ENCODE measurements at regions not wholly inside any gene's neighbourhood (a gene's known extent, or its start where the extent isn't known, plus 50 kb on each side); places are given as distances from the start of the nearest gene placed in this dataset.

- DNase-seq = no peak
Measured at GRCh38 chr2:120854014-120854620, 118.4 kb downstream of the GLI2 start.

GRCh38 chr2:120854766-120855530 is 119.3 kb downstream of the GLI2 start:
- DNase-seq = no peak

GRCh38 chr2:120855855-120856405 is 120.3 kb downstream of the GLI2 start:
- no peak for DNase-seq

- no peak for DNase-seq
Measured at GRCh38 chr2:120856421-120856862, 120.8 kb downstream of the GLI2 start.

GRCh38 chr2:120857422-120857821 is 121.8 kb downstream of the GLI2 start:
- no peak for DNase-seq

- DNase-seq = no peak
Measured at GRCh38 chr2:120857931-120858330, 122.3 kb downstream of the GLI2 start.

- no peak for DNase-seq
Measured at GRCh38 chr2:120858361-120859106, 122.9 kb downstream of the GLI2 start.

GRCh38 chr2:120859128-120859527 is 123.5 kb downstream of the GLI2 start:
- DNase-seq = no peak

GRCh38 chr2:120859814-120860578 is 124.3 kb downstream of the GLI2 start:
- no peak for DNase-seq

- no peak for DNase-seq
Measured at GRCh38 chr2:120860579-120860922, 124.9 kb downstream of the GLI2 start.

GRCh38 chr2:120861191-120861575 is 125.5 kb downstream of the GLI2 start:
- DNase-seq = no peak

GRCh38 chr2:120861576-120862191 is 126.0 kb downstream of the GLI2 start:
- no peak for DNase-seq

GRCh38 chr2:120862201-120863060 is 126.8 kb downstream of the GLI2 start:
- no peak for DNase-seq

- DNase-seq = no peak
Measured at GRCh38 chr2:120863146-120863545, 127.5 kb downstream of the GLI2 start.

GRCh38 chr2:120863661-120864320 is 128.1 kb downstream of the GLI2 start:
- DNase-seq = no peak

- no peak for DNase-seq
Measured at GRCh38 chr2:120864981-120865380, 129.3 kb downstream of the GLI2 start.

GRCh38 chr2:120865656-120866055 is 130.0 kb downstream of the GLI2 start:
- no peak for DNase-seq

GRCh38 chr2:120866071-120866470 is 130.4 kb downstream of the GLI2 start:
- no peak for DNase-seq

GRCh38 chr2:120866483-120867140 is 130.9 kb downstream of the GLI2 start:
- DNase-seq = no peak
